Activated B cell treated with CpG ODN at 0.5 μM for 24 hours (primary cell): ENCODE measurements at regions not wholly inside any gene's neighbourhood (a gene's known extent, or its start where the extent isn't known, plus 50 kb on each side); places are given as distances from the start of the nearest gene placed in this dataset.

Experiments used
- ATAC-seq: fragments of 200-7000 bp; cut with Tn5 transposase; one replicate; pipeline ENCODE4 v1.10.0; 2021; ENCODE audit warnings: low read depth, mild to moderate bottlenecking, moderate library complexity
- CTCF ChIA-PET: fragments of 350-600 bp; sonication (Branson Sonifier 250); formaldehyde crosslinking; loops from one replicate; lab custom pipeline; 2021; ENCODE audit warnings: antibody characterized with exemption; lab: Charles Lee
- POLR2A ChIA-PET: fragments of 350-600 bp; sonication (Branson Sonifier 250); formaldehyde crosslinking; loops from one replicate; lab custom pipeline; 2021; ENCODE audit warnings: antibody characterized with exemption; lab: Charles Lee
- DNase-seq: peaks from one replicate; pipeline ENCODE4 v3.0.0; 2022
- H3K27ac Mint-ChIP-seq: one replicate; pipeline ENCODE4 v1.8.0; 2020; ENCODE audit warnings: mixed read lengths
- H3K27me3 Mint-ChIP-seq: one replicate; pipeline ENCODE4 v1.8.0; 2021; ENCODE audit warnings: mixed read lengths
- H3K36me3 Mint-ChIP-seq: one replicate; pipeline ENCODE4 v1.8.0; 2021; ENCODE audit warnings: low read depth, mixed read lengths
- H3K4me1 Mint-ChIP-seq: one replicate; pipeline ENCODE4 v1.8.0; 2021; ENCODE audit warnings: mixed read lengths
- H3K4me3 Mint-ChIP-seq: one replicate; pipeline ENCODE4 v1.8.0; 2020; ENCODE audit warnings: mild to moderate bottlenecking, mixed read lengths
- H3K9me3 Mint-ChIP-seq: one replicate; pipeline ENCODE4 v1.8.0; 2020; ENCODE audit warnings: mixed read lengths
- intact Hi-C: fragments of 100-400 bp; cut with micrococcal nuclease; formaldehyde crosslinking; loops from one replicate; pipeline ENCODE4 v1.15.1; 2024
- TF ChIP-seq, protein P1 (sequence below): fragments of 200-600 bp; IDR thresholded peaks from one replicate; pipeline ENCODE4 v1.8.0; 2022; ENCODE audit warnings: antibody characterized with exemption, mild to moderate bottlenecking

DNA sequence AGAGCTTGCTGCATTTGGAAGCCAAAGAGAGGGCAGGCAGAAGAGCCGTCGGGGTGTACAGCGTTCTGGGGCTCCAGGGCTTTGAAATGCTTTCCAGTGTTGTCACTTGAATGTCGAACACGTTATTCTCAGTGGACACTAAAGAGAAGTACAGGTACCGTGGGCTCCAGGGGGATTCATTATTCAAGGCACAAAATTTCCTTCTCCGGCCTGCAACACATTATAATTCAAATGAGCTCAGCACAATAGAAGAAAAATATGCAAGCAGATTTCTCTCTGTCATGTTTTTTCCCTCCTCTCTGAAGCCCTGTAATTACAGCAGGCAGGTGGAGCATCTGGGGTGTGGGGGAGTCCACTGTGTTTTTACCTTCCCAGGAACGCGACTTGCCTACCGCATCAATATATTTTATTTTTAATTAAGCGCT is 293.1 kb downstream of the ZSWIM6 start:
- TF ChIP-seq, protein P1, sequence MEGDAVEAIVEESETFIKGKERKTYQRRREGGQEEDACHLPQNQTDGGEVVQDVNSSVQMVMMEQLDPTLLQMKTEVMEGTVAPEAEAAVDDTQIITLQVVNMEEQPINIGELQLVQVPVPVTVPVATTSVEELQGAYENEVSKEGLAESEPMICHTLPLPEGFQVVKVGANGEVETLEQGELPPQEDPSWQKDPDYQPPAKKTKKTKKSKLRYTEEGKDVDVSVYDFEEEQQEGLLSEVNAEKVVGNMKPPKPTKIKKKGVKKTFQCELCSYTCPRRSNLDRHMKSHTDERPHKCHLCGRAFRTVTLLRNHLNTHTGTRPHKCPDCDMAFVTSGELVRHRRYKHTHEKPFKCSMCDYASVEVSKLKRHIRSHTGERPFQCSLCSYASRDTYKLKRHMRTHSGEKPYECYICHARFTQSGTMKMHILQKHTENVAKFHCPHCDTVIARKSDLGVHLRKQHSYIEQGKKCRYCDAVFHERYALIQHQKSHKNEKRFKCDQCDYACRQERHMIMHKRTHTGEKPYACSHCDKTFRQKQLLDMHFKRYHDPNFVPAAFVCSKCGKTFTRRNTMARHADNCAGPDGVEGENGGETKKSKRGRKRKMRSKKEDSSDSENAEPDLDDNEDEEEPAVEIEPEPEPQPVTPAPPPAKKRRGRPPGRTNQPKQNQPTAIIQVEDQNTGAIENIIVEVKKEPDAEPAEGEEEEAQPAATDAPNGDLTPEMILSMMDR, result no peak
- H3K9me3 Mint-ChIP-seq, result peaks cover 3% of the 10 kb centered on the region
- H3K27ac Mint-ChIP-seq, result no peak overlapping the region
- peak overlapping the region; percentile 72 for H3K4me3 Mint-ChIP-seq
- intact Hi-C loops, result loop anchor here (10.0 kb wide), 1 partner anchor 290 kb away; the partner anchor contains the start of gene ZSWIM6
- ChIA-PET POLR2A (no interaction called here), CTCF (no interaction called here)
- H3K27me3 Mint-ChIP-seq, result peaks cover 21% of the 10 kb centered on the region
- DNase-seq, result no peak
- no peaks in the 10 kb centered on the region for H3K36me3 Mint-ChIP-seq
- ATAC-seq, result no peak
- peaks cover 17% of the 10 kb centered on the region for H3K4me1 Mint-ChIP-seq

DNA sequence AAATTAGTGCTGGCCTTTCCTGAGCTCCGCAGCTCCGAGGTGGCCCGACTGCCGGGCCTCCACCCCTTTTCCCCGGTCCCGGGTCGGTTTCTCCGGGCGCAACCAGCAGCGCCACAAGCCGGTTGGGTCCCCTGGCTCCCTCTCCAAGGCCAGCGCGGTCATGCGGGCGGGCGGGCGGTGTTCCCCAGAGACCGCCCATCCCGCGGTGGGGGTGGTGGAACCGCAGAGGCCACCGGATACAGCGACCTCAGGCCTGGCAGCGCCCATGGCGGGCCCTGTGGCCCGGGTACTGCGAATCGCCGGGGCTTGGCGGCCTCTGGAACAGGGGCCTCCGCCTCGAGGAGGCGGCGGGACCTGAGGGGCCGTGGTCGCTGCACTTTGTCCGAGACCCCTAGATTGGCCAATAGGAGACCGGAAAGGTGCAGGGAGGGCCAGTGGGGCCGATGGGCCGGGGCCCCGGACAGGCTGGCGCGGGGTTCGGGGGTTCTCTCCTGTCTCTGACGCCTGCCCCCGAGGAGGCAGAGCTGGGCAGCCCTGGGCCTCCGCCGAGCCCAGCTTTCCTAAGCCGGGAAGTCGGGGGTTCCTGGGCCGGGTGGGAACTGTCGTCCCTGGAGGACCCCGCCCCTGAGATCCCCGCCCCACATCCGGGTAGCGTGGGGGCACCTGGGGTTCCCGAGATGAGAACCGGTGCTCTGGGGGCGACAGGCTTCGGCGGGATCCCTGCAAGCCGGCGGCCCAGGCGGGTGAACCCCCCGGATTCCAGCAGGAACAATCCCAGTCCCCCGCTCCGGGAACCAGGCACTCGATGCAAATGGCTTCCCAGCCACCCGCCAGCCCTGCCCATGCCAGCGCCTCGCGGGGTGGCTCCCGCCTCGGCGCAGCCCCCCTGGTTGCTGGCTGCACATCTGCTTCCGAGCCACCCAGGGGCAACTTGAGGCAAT is 293.9 kb downstream of the ZSWIM6 start:
- ChIA-PET CTCF (no interaction called here), POLR2A (no interaction called here)
- Mint-ChIP-seq H3K27me3 (peaks cover 21% of the 10 kb centered on the region), H3K27ac (no peak overlapping the region), H3K36me3 (no peaks in the 10 kb centered on the region), H3K4me3 (peak overlapping the region; percentile 72), H3K4me1 (peaks cover 16% of the 10 kb centered on the region), H3K9me3 (peaks cover 3% of the 10 kb centered on the region)
- DNase-seq (peak; percentile 34), ATAC-seq (peak; percentile 66)
- TF ChIP-seq, protein P1, result no peak
- intact Hi-C loops, result loop anchor here (10.0 kb wide), 1 partner anchor 291 kb away; the partner anchor contains the start of gene ZSWIM6

- DNase-seq, result no peak
- H3K36me3 Mint-ChIP-seq, result no peaks in the 10 kb centered on the region
- intact Hi-C loops, result loop anchor here (10.0 kb wide), 1 partner anchor 292 kb away; the partner anchor contains the start of gene ZSWIM6
These were observed 294.7 kb downstream of the ZSWIM6 start for GRCh38 chr5:61626639-61627282.

GRCh38 chr5:61627531-61627930 is 295.5 kb downstream of the ZSWIM6 start:
- DNase-seq, result no peak
- ChIA-PET CTCF (no interaction called here), POLR2A (no interaction called here)
- Mint-ChIP-seq H3K27me3 (peaks cover 21% of the 10 kb centered on the region), H3K9me3 (peaks cover 3% of the 10 kb centered on the region), H3K4me3 (no peak overlapping the region), H3K4me1 (peaks cover 16% of the 10 kb centered on the region), H3K36me3 (no peaks in the 10 kb centered on the region), H3K27ac (no peak overlapping the region)
- ATAC-seq, result no peak
- intact Hi-C loops, result loop anchor here (10.0 kb wide), 1 partner anchor 293 kb away; the partner anchor contains the start of gene ZSWIM6
- TF ChIP-seq, protein P1, result no peak

More at GRCh38 chr5:61626639-61627282, 294.7 kb downstream of the ZSWIM6 start:
- ChIA-PET CTCF (no interaction called here), POLR2A (no interaction called here)
- H3K4me3 Mint-ChIP-seq, result peak overlapping the region; percentile 72
- ATAC-seq, result no peak
- peaks cover 16% of the 10 kb centered on the region for H3K4me1 Mint-ChIP-seq
- TF ChIP-seq, protein P1, result no peak
- no peak overlapping the region for H3K27ac Mint-ChIP-seq
- H3K9me3 Mint-ChIP-seq, result peaks cover 3% of the 10 kb centered on the region
- peaks cover 21% of the 10 kb centered on the region for H3K27me3 Mint-ChIP-seq

- Mint-ChIP-seq H3K27ac (no peak overlapping the region), H3K4me3 (no peak overlapping the region), H3K27me3 (peaks cover 14% of the 10 kb centered on the region), H3K4me1 (peaks cover 12% of the 10 kb centered on the region), H3K9me3 (peaks cover 3% of the 10 kb centered on the region), H3K36me3 (no peaks in the 10 kb centered on the region)
- DNase-seq (no peak), ATAC-seq (no peak)
- TF ChIP-seq, protein P1, result no peak
- CTCF ChIA-PET, result no interaction called here
- intact Hi-C loops, result no loop called here
- POLR2A ChIA-PET, result no interaction called here
These were observed 298.9 kb downstream of the ZSWIM6 start for GRCh38 chr5:61630908-61631307.
